DMS 273 (cell line): ENCODE measurements at regions not wholly inside any gene's neighbourhood (a gene's known extent, or its start where the extent isn't known, plus 50 kb on each side); places are given as distances from the start of the nearest gene placed in this dataset.
A peak's percentile ranks its signal among the peaks of the same experiment; 100 is the strongest.

ENCODE experiments used
- DNase-seq: peaks from one replicate; lab custom pipeline; 2025; ENCODE audit not compliant: unreplicated experiment; lab: John Stamatoyannopoulos, UW

- no peak for DNase-seq
These were observed 133.8 kb upstream of the KCNH7 start for GRCh38 chr2:162972383-162972782.

- peak; percentile 1 for DNase-seq
These were observed 129.7 kb upstream of the KCNH7 start for GRCh38 chr2:162968306-162968705.

- DNase-seq, result peak; percentile 7
These were observed 129.2 kb upstream of the KCNH7 start for GRCh38 chr2:162967811-162968210.

- peak; percentile 46 for DNase-seq
These were observed 128.6 kb upstream of the KCNH7 start for GRCh38 chr2:162967147-162967546.

- no peak for DNase-seq
These were observed 126.6 kb upstream of the KCNH7 start for GRCh38 chr2:162965191-162965590.

GRCh38 chr2:162964513-162964912 is 125.9 kb upstream of the KCNH7 start:
- no peak for DNase-seq

GRCh38 chr2:162963156-162963555 is 124.6 kb upstream of the KCNH7 start:
- no peak for DNase-seq

- DNase-seq, result no peak
These were observed 107.2 kb upstream of the KCNH7 start for GRCh38 chr2:162945785-162946184.

GRCh38 chr2:162938387-162938786 is 99.8 kb upstream of the KCNH7 start:
- no peak for DNase-seq

- no peak for DNase-seq
These were observed 95.6 kb upstream of the KCNH7 start for GRCh38 chr2:162934191-162934590.

GRCh38 chr2:162932416-162932815 is 93.8 kb upstream of the KCNH7 start:
- no peak for DNase-seq

GRCh38 chr2:162929571-162929970 is 91.0 kb upstream of the KCNH7 start:
- DNase-seq, result no peak

- DNase-seq, result no peak
These were observed 89.8 kb upstream of the KCNH7 start for GRCh38 chr2:162928356-162928755.

- no peak for DNase-seq
These were observed 88.3 kb upstream of the KCNH7 start for GRCh38 chr2:162926907-162927306.

- DNase-seq, result no peak
These were observed 87.9 kb upstream of the KCNH7 start for GRCh38 chr2:162926501-162926900.

GRCh38 chr2:162925595-162925994 is 87.0 kb upstream of the KCNH7 start:
- no peak for DNase-seq

- no peak for DNase-seq
These were observed 80.5 kb upstream of the KCNH7 start for GRCh38 chr2:162919111-162919510.

- DNase-seq, result no peak
These were observed 79.1 kb upstream of the KCNH7 start for GRCh38 chr2:162917626-162918025.

GRCh38 chr2:162916286-162916801 is 77.8 kb upstream of the KCNH7 start:
- DNase-seq, result no peak

GRCh38 chr2:162915858-162916257 is 77.3 kb upstream of the KCNH7 start:
- DNase-seq, result no peak

GRCh38 chr2:162914161-162914560 is 75.6 kb upstream of the KCNH7 start:
- DNase-seq, result no peak

- no peak for DNase-seq
These were observed 74.2 kb upstream of the KCNH7 start for GRCh38 chr2:162912787-162913186.

- DNase-seq, result no peak
These were observed 70.0 kb upstream of the KCNH7 start for GRCh38 chr2:162908567-162908966.
